ENCODE measurements at regions not wholly inside any gene's neighbourhood (a gene's known extent, or its start where the extent isn't known, plus 50 kb on each side); places are given as distances from the start of the nearest gene placed in this dataset.

- TF ChIP-seq CTCF (conservative IDR thresholded peaks at IDR 0.05; ENCODE audit: low read depth, low read length) (no peak), EZH2 (IDR thresholded peaks at IDR 0.05; ENCODE audit: borderline replicate concordance, low read depth, low read length, poor library complexity, severe bottlenecking) (no peak)
These were observed 1225.7 kb downstream of the JRKL start for GRCh38 chr11:97615546-97615945.

Measured in A673 (cell line).